HCT116 (cell line): ENCODE measurements at regions not wholly inside any gene's neighbourhood (a gene's known extent, or its start where the extent isn't known, plus 50 kb on each side); places are given as distances from the start of the nearest gene placed in this dataset.

ENCODE experiments used
- ATAC-seq: fragments of 200-7000 bp; cut with Tn5 transposase; 2 replicates; pipeline ENCODE4 v1.9.1; 2020; ENCODE audit warnings: mild to moderate bottlenecking, moderate library complexity
- BruUV-seq: library from RNA; stranded (reverse); fragments of 400-500 nt; replicated peaks from 2 replicates; lab custom pipeline; 2021; lab: Mats Ljungman, UMichigan
- CTCF ChIA-PET: fragments of 300-600 bp; sonication (Branson Sonifier 250); formaldehyde crosslinking; loops from one replicate; lab custom pipeline; 2021; ENCODE audit warnings: antibody characterized with exemption; lab: Charles Lee
- POLR2A ChIA-PET: fragments of 300-600, 350-600 bp; sonication (Branson Sonifier 250); formaldehyde crosslinking; loops from one replicate; lab custom pipeline; 2021; ENCODE audit warnings: antibody characterized with exemption; lab: Charles Lee
- RAD21 ChIA-PET, 2 experiments: fragments of 300-600 bp; sonication (Branson Sonifier 250); formaldehyde crosslinking; loops; one replicate each; lab custom pipeline; 2023; ENCODE audit warnings: low total read pairs in 2 of 2; ENCODE audit not compliant: uncharacterized antibody in 2 of 2, unreplicated experiment in 2 of 2, low non-redundant PET in 1 of 2; lab: Charles Lee
- DNase-seq: peaks from one replicate; pipeline ENCODE4 v3.0.0-alpha.2; 2010; ENCODE audit warnings: low read depth, low spot score
- H2AFZ ChIP-seq: fragments of 200-600 bp; shearing (Covaris generic), sonication (generic); 2 replicates; pipeline ENCODE4 v1.6.1; 2017; ENCODE audit warnings: low read depth, mixed run types, mixed read lengths, antibody characterized with exemption, low read length; ENCODE audit not compliant: poor library complexity, severe bottlenecking
- H3K27ac ChIP-seq: 2 replicates; pipeline ENCODE4 v1.5.1; 2012; ENCODE audit warnings: low read depth, low read length
- H3K27me3 ChIP-seq: fragments of 200-600 bp; sonication (generic); 2 replicates; pipeline ENCODE4 v1.6.1; 2016; ENCODE audit warnings: mixed run types, low read length, mixed read lengths; ENCODE audit not compliant: insufficient read depth
- H3K36me3 ChIP-seq, 2 experiments: fragments of 200-500 bp in 1 of 2; fragments of 200-600 bp in 1 of 2; sonication (Bioruptor generic) in 1 of 2; sonication (generic) in 1 of 2; 2 replicates each; pipeline versions ENCODE4 v1.5.1 to v1.6.1; 2014 to 2016; ENCODE audit warnings: low read length in 2 of 2, inconsistent platforms in 1 of 2, mixed read lengths in 1 of 2, mixed run types in 1 of 2; ENCODE audit not compliant: insufficient read depth in 2 of 2, control insufficient read depth in 1 of 2
- H3K4me1 ChIP-seq, 2 experiments: fragments of 200-600 bp in 1 of 2; sonication (generic) in 1 of 2; 2 replicates each; pipeline versions ENCODE4 v1.5.1 to v1.6.1; 2012 to 2017; ENCODE audit warnings: low read length in 2 of 2, inconsistent platforms in 1 of 2, mild to moderate bottlenecking in 1 of 2, mixed read lengths in 1 of 2, mixed run types in 1 of 2, moderate library complexity in 1 of 2; ENCODE audit not compliant: insufficient read depth in 2 of 2, control insufficient read depth in 1 of 2
- H3K4me2 ChIP-seq: fragments of 200-600 bp; sonication (generic); 2 replicates; pipeline ENCODE4 v1.6.1; 2017; ENCODE audit warnings: mixed run types, low read length, mixed read lengths
- H3K4me3 ChIP-seq, 2 experiments: fragments of 200-600 bp in 1 of 2; sonication (generic) in 1 of 2; replicated peaks in 1 of 2; 2 replicates each; pipeline ENCODE4 v1.5.1; 2011 to 2016; ENCODE audit warnings: low read length in 2 of 2, control low read depth in 1 of 2, low read depth in 1 of 2, mild to moderate bottlenecking in 1 of 2, mixed read lengths in 1 of 2, mixed run types in 1 of 2
- H3K79me2 ChIP-seq: fragments of 200-600 bp; sonication (generic); 2 replicates; pipeline ENCODE4 v1.6.1; 2017; ENCODE audit warnings: mild to moderate bottlenecking, mixed run types, low read length, moderate library complexity, mixed read lengths; ENCODE audit not compliant: insufficient read depth
- H3K9ac ChIP-seq: fragments of 200-600 bp; sonication (generic); 2 replicates; pipeline ENCODE4 v1.6.1; 2016; ENCODE audit warnings: low read length, mixed read lengths
- H3K9me2 ChIP-seq: fragments of 200-600 bp; sonication (generic), shearing (Covaris generic); 2 replicates; pipeline ENCODE4 v1.6.1; 2017; ENCODE audit warnings: mixed run types, mild to moderate bottlenecking, moderate library complexity; ENCODE audit not compliant: insufficient read depth
- H3K9me3 ChIP-seq, 2 experiments: fragments of 200-500 bp in 1 of 2; fragments of 200-600 bp in 1 of 2; sonication (Bioruptor generic) in 1 of 2; sonication (generic) in 1 of 2; 2 replicates each; pipeline ENCODE4 v1.6.1; 2014 to 2017; ENCODE audit warnings: low read length in 2 of 2, mixed read lengths in 2 of 2, inconsistent platforms in 1 of 2, low read depth in 1 of 2, mild to moderate bottlenecking in 1 of 2, mixed run types in 1 of 2, moderate library complexity in 1 of 2; ENCODE audit not compliant: control insufficient read depth in 1 of 2, insufficient read depth in 1 of 2
- H4K20me1 ChIP-seq: fragments of 200-600 bp; sonication (generic), shearing (Covaris generic); 2 replicates; pipeline ENCODE4 v1.6.1; 2017; ENCODE audit warnings: mixed run types, mild to moderate bottlenecking, moderate library complexity; ENCODE audit not compliant: insufficient read depth
- CBX3 ChIP-seq: IDR thresholded peaks from 2 replicates; pipeline ENCODE4 v1.6.1; 2012; ENCODE audit warnings: low read depth
- CEBPB ChIP-seq: IDR thresholded peaks from 2 replicates; pipeline ENCODE4 v1.6.1; 2012; ENCODE audit warnings: low read depth
- EZH2 ChIP-seq: fragments of 200-600 bp; sonication (generic); IDR thresholded peaks from 2 replicates; pipeline ENCODE4 v1.6.1; 2017; ENCODE audit warnings: antibody characterized with exemption, mixed run types
- EZH2phosphoT487 ChIP-seq: fragments of 200-600 bp; IDR thresholded peaks from 2 replicates; pipeline ENCODE4 v1.6.1; 2018; ENCODE audit warnings: antibody characterized with exemption, borderline replicate concordance
- FOSL1 ChIP-seq: IDR thresholded peaks from 2 replicates; pipeline ENCODE4 v1.6.1; 2012; ENCODE audit warnings: low read depth
- JUND ChIP-seq: IDR thresholded peaks from 2 replicates; pipeline ENCODE4 v1.6.1; 2012
- POLR2A ChIP-seq: IDR thresholded peaks from 2 replicates; pipeline ENCODE4 v1.7.0; 2011; ENCODE audit warnings: borderline replicate concordance; ENCODE audit not compliant: insufficient read depth, insufficient read length; ENCODE audit errors: extremely low read depth
- POLR2AphosphoS5 ChIP-seq: IDR thresholded peaks from 2 replicates; pipeline ENCODE4 v1.6.1; 2011; ENCODE audit warnings: mild to moderate bottlenecking, low read depth, low read length, moderate library complexity
- RAD21 ChIP-seq: IDR thresholded peaks from 2 replicates; pipeline ENCODE4 v1.6.1; 2012; ENCODE audit warnings: low read depth, mild to moderate bottlenecking
- SIN3A ChIP-seq: IDR thresholded peaks from 2 replicates; pipeline ENCODE4 v1.6.1; 2012; ENCODE audit warnings: low read depth
- SP1 ChIP-seq: IDR thresholded peaks from 2 replicates; pipeline ENCODE4 v1.6.1; 2012; ENCODE audit warnings: low read depth
- SRF ChIP-seq: IDR thresholded peaks from 2 replicates; pipeline ENCODE4 v1.6.1; 2012; ENCODE audit warnings: low read depth
- TCF7L2 ChIP-seq: IDR thresholded peaks from 2 replicates; pipeline ENCODE4 v1.7.0; 2011; ENCODE audit warnings: borderline replicate concordance, inconsistent platforms; ENCODE audit not compliant: insufficient read depth, insufficient read length; ENCODE audit errors: extremely low read depth
- YY1 ChIP-seq: IDR thresholded peaks from 2 replicates; pipeline ENCODE4 v1.6.1; 2011; ENCODE audit warnings: low read length, low read depth, moderate library complexity, mild to moderate bottlenecking; ENCODE audit not compliant: insufficient replicate concordance; ENCODE audit errors: extremely low read depth
- ZFX ChIP-seq: fragments of 450-650 bp; IDR thresholded peaks from 2 replicates; pipeline ENCODE4 v1.6.1; 2017
- ZNF274 ChIP-seq: fragments of 200-500 bp; sonication (Bioruptor generic); IDR thresholded peaks from 2 replicates; pipeline ENCODE4 v1.6.1; 2014; ENCODE audit warnings: mild to moderate bottlenecking, low read depth, low read length, inconsistent platforms
- intact Hi-C: fragments of 100-400 bp; cut with micrococcal nuclease; formaldehyde crosslinking; loops from 2 replicates; pipeline ENCODE4 v1.10.0; 2022
- TF ChIP-seq, protein P1 (sequence below), 3 experiments: fragments of 200-600 bp in 1 of 3; sonication (generic) in 1 of 3; IDR thresholded peaks in 2 of 3; conservative IDR thresholded peaks in 1 of 3; 2 replicates each; pipeline ENCODE4 v1.5.1; 2012 to 2017; ENCODE audit warnings: low read depth in 2 of 3, low read length in 2 of 3, antibody characterized with exemption in 1 of 3, borderline replicate concordance in 1 of 3, control low read depth in 1 of 3, mild to moderate bottlenecking in 1 of 3, mixed read lengths in 1 of 3, mixed run types in 1 of 3, moderate library complexity in 1 of 3; ENCODE audit not compliant: insufficient read depth in 1 of 3
- TF ChIP-seq, protein P2 (sequence below): IDR thresholded peaks from 2 replicates; pipeline ENCODE4 v1.6.1; 2011; ENCODE audit warnings: mild to moderate bottlenecking, low read length, moderate library complexity; ENCODE audit not compliant: insufficient replicate concordance; ENCODE audit errors: extremely low read depth
- TF ChIP-seq, protein P3 (sequence below): IDR thresholded peaks from 2 replicates; pipeline ENCODE4 v1.6.1; 2012
- TF ChIP-seq, protein P4 (sequence below): IDR thresholded peaks from 2 replicates; pipeline ENCODE4 v1.6.1; 2012; ENCODE audit warnings: low read depth

DNA sequence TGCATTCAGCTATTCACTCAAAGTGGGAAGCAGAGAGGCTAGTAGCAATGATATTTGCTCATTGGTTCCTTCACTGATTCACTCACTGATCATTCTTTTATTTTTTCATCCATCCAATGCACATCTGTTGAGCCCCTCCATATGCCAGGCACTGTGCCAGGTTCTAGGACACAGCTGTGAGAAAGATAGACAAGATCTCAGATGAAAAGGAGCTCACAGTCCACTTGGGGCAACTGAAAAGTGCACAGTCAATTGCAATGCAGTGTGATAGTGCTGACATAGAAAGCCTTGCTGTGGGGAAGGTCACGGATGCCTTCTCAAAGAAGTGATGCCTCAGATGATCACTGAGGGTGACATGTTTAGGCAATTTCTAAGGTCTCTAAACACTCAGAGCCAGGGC, 262.3 kb downstream of the PTEN start:
- no TSS peak for BruUV-seq
- CTCF ChIA-PET = no interaction called here

More for the DNA sequence above, 262.3 kb downstream of the PTEN start:
- Histone ChIP-seq H2AFZ (no peak overlapping the region), H4K20me1 (no peaks in the 10 kb centered on the region), H3K27ac (no peak overlapping the region), H3K4me2 (no peak overlapping the region), H3K4me1 (no peaks in the 10 kb centered on the region), H3K36me3 (no peaks in the 10 kb centered on the region), H3K9ac (no peak overlapping the region), H3K79me2 (no peaks in the 10 kb centered on the region), H3K9me2 (no peaks in the 10 kb centered on the region), H3K9me3 (no peaks in the 10 kb centered on the region), H3K4me3 (no peak overlapping the region), H3K27me3 (no peaks in the 10 kb centered on the region)
- ATAC-seq = no peak
- POLR2A ChIA-PET = no interaction called here
- RAD21 ChIA-PET = no interaction called here
- no peak for DNase-seq
- no peak for TF ChIP-seq ZNF274
- no peak for TF ChIP-seq EZH2
- no peak for TF ChIP-seq POLR2AphosphoS5
- TF ChIP-seq, protein P1, sequence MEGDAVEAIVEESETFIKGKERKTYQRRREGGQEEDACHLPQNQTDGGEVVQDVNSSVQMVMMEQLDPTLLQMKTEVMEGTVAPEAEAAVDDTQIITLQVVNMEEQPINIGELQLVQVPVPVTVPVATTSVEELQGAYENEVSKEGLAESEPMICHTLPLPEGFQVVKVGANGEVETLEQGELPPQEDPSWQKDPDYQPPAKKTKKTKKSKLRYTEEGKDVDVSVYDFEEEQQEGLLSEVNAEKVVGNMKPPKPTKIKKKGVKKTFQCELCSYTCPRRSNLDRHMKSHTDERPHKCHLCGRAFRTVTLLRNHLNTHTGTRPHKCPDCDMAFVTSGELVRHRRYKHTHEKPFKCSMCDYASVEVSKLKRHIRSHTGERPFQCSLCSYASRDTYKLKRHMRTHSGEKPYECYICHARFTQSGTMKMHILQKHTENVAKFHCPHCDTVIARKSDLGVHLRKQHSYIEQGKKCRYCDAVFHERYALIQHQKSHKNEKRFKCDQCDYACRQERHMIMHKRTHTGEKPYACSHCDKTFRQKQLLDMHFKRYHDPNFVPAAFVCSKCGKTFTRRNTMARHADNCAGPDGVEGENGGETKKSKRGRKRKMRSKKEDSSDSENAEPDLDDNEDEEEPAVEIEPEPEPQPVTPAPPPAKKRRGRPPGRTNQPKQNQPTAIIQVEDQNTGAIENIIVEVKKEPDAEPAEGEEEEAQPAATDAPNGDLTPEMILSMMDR (IDR thresholded peaks at IDR 0.05 in 2 of 3, conservative IDR thresholded peaks at IDR 0.05 in 1 of 3; ENCODE audit: borderline replicate concordance in 1 of 3, insufficient read depth in 1 of 3, low read depth in 2 of 3, low read length in 2 of 3) = no peak
- no peak for TF ChIP-seq EZH2phosphoT487
- TF ChIP-seq SRF = no peak
- no peak for TF ChIP-seq JUND
- TF ChIP-seq, protein P2, sequence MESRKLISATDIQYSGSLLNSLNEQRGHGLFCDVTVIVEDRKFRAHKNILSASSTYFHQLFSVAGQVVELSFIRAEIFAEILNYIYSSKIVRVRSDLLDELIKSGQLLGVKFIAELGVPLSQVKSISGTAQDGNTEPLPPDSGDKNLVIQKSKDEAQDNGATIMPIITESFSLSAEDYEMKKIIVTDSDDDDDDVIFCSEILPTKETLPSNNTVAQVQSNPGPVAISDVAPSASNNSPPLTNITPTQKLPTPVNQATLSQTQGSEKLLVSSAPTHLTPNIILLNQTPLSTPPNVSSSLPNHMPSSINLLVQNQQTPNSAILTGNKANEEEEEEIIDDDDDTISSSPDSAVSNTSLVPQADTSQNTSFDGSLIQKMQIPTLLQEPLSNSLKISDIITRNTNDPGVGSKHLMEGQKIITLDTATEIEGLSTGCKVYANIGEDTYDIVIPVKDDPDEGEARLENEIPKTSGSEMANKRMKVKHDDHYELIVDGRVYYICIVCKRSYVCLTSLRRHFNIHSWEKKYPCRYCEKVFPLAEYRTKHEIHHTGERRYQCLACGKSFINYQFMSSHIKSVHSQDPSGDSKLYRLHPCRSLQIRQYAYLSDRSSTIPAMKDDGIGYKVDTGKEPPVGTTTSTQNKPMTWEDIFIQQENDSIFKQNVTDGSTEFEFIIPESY = no peak
- no peak for TF ChIP-seq CBX3
- TF ChIP-seq SIN3A = no peak
- TF ChIP-seq CEBPB = no peak
- no peak for TF ChIP-seq YY1
- TF ChIP-seq RAD21 = no peak
- TF ChIP-seq FOSL1 = no peak
- no peak for TF ChIP-seq ZFX
- TF ChIP-seq, protein P3, sequence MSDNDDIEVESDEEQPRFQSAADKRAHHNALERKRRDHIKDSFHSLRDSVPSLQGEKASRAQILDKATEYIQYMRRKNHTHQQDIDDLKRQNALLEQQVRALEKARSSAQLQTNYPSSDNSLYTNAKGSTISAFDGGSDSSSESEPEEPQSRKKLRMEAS = no peak
- no peak for TF ChIP-seq TCF7L2
- no peak for TF ChIP-seq SP1
- TF ChIP-seq POLR2A = no peak
- TF ChIP-seq, protein P4, sequence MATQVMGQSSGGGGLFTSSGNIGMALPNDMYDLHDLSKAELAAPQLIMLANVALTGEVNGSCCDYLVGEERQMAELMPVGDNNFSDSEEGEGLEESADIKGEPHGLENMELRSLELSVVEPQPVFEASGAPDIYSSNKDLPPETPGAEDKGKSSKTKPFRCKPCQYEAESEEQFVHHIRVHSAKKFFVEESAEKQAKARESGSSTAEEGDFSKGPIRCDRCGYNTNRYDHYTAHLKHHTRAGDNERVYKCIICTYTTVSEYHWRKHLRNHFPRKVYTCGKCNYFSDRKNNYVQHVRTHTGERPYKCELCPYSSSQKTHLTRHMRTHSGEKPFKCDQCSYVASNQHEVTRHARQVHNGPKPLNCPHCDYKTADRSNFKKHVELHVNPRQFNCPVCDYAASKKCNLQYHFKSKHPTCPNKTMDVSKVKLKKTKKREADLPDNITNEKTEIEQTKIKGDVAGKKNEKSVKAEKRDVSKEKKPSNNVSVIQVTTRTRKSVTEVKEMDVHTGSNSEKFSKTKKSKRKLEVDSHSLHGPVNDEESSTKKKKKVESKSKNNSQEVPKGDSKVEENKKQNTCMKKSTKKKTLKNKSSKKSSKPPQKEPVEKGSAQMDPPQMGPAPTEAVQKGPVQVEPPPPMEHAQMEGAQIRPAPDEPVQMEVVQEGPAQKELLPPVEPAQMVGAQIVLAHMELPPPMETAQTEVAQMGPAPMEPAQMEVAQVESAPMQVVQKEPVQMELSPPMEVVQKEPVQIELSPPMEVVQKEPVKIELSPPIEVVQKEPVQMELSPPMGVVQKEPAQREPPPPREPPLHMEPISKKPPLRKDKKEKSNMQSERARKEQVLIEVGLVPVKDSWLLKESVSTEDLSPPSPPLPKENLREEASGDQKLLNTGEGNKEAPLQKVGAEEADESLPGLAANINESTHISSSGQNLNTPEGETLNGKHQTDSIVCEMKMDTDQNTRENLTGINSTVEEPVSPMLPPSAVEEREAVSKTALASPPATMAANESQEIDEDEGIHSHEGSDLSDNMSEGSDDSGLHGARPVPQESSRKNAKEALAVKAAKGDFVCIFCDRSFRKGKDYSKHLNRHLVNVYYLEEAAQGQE = no peak
- TF ChIP-seq, all 23 proteins: peak for 0
- intact Hi-C loops = no loop called here
